Activated T-helper 1 cell treated with anti-CD3 and anti-CD28 coated beads, Interleukin-12 subunit alpha, Interleukin-12 subunit beta, Interleukin-2, Interleukin-4 antibody, amounts not matched to agents 30 ng/mL and 10 ng/mL and 1 ng/mL, durations not matched to agents 14 hours and 24 hours and 36 hours (primary cell): ENCODE measurements at regions not wholly inside any gene's neighbourhood (a gene's known extent, or its start where the extent isn't known, plus 50 kb on each side); places are given as distances from the start of the nearest gene placed in this dataset.
"Not testable (repeated sequence)": the region's sequence is repeated elsewhere in the genome, so short reads cannot be mapped to it uniquely, and the experiment has no call there.

Source experiments
- DNase-seq: peaks from one replicate; pipeline ENCODE4 v3.0.0; 2021; ENCODE audit warnings: low spot score
- H3K27ac Mint-ChIP-seq: one replicate; pipeline ENCODE4 v1.8.0; 2021; ENCODE audit warnings: mild to moderate bottlenecking, mixed read lengths
- H3K27me3 Mint-ChIP-seq: one replicate; pipeline ENCODE4 v1.8.0; 2022; ENCODE audit warnings: mild to moderate bottlenecking, moderate library complexity, mixed read lengths; ENCODE audit not compliant: insufficient read depth
- H3K36me3 Mint-ChIP-seq: one replicate; pipeline ENCODE4 v1.8.0; 2021; ENCODE audit warnings: low read depth, mixed read lengths
- H3K4me1 Mint-ChIP-seq: one replicate; pipeline ENCODE4 v1.8.0; 2021; ENCODE audit warnings: low read depth, mixed read lengths
- H3K4me3 Mint-ChIP-seq: one replicate; pipeline ENCODE4 v1.8.0; 2021; ENCODE audit warnings: mild to moderate bottlenecking, moderate library complexity, mixed read lengths
- H3K9me3 Mint-ChIP-seq: one replicate; pipeline ENCODE4 v1.8.0; 2021; ENCODE audit warnings: mixed read lengths
- intact Hi-C: fragments of 100-400 bp; cut with micrococcal nuclease; formaldehyde crosslinking; loops from one replicate; pipeline ENCODE4 v1.15.1; 2024

GRCh38 chr12:114168061-114168460, 201.9 kb upstream of the RBM19 start:
- no peak for DNase-seq
- no peak overlapping the region for H3K27ac Mint-ChIP-seq
- H3K4me3 Mint-ChIP-seq: no peak overlapping the region
- intact Hi-C loops: no loop called here
- no peaks in the 10 kb centered on the region for H3K36me3 Mint-ChIP-seq
- H3K9me3 Mint-ChIP-seq: no peaks in the 10 kb centered on the region
- H3K27me3 Mint-ChIP-seq: no peaks in the 10 kb centered on the region
- no peaks in the 10 kb centered on the region for H3K4me1 Mint-ChIP-seq

- intact Hi-C loops: no loop called here
Measured at GRCh38 chr12:114167431-114167830, 201.3 kb upstream of the RBM19 start.

DNA sequence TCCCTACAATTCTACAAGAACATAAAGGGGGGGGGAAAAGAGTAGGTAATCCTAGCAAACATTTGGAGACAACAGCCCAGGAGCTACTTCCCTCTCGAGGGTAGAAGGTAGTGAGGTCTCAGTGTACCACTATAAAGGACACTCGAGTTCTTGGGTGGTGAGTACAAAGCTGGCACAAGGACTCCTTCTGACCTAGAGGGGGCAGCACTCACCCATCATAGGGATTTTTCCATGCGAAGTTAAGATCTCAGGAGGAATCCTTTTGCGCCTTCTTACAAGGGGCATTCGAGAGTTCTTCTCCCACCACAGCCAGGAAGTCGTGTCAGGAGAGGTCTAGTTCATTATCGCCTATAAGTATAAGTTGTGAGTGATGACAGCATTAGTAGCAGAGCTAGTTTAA, 200.2 kb upstream of the RBM19 start:
- intact Hi-C loops: no loop called here
- no peaks in the 10 kb centered on the region for H3K36me3 Mint-ChIP-seq
- H3K9me3 Mint-ChIP-seq: no peaks in the 10 kb centered on the region
- H3K4me1 Mint-ChIP-seq: no peaks in the 10 kb centered on the region
- DNase-seq: no peak
- no peak overlapping the region for H3K4me3 Mint-ChIP-seq
- H3K27me3 Mint-ChIP-seq: no peaks in the 10 kb centered on the region
- no peak overlapping the region for H3K27ac Mint-ChIP-seq

More at GRCh38 chr12:114167431-114167830, 201.3 kb upstream of the RBM19 start:
- no peak overlapping the region for H3K4me3 Mint-ChIP-seq
- DNase-seq: no peak
- no peaks in the 10 kb centered on the region for H3K27me3 Mint-ChIP-seq
- H3K36me3 Mint-ChIP-seq: no peaks in the 10 kb centered on the region
- H3K4me1 Mint-ChIP-seq: no peaks in the 10 kb centered on the region
- H3K27ac Mint-ChIP-seq: no peak overlapping the region
- no peaks in the 10 kb centered on the region for H3K9me3 Mint-ChIP-seq

DNA sequence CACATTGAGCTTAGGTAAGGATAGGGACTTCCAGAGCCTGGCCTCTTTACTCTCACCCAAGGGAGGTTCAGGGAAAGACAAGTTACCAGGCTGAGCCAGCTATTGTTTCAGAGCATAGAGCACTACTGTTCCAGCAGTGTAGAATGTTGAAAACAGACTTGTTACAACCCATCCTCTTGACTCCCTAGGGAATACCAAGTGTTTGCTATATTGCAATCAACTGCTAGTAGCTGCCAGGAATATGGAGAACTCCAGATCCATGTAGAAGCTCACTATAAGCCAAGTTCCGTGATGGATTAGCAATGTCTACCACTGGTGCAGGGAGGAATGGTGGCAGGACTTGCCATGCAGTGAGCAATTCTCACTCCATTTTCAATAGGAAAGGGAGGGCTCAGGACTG, 199.8 kb upstream of the RBM19 start:
- DNase-seq: no peak
- no peak overlapping the region for H3K4me3 Mint-ChIP-seq
- intact Hi-C loops: no loop called here
- no peaks in the 10 kb centered on the region for H3K9me3 Mint-ChIP-seq
- no peak overlapping the region for H3K27ac Mint-ChIP-seq
- H3K4me1 Mint-ChIP-seq: no peaks in the 10 kb centered on the region
- H3K36me3 Mint-ChIP-seq: no peaks in the 10 kb centered on the region
- no peaks in the 10 kb centered on the region for H3K27me3 Mint-ChIP-seq

- intact Hi-C loops: no loop called here
Measured at GRCh38 chr12:114164351-114164750, 198.2 kb upstream of the RBM19 start.

DNA sequence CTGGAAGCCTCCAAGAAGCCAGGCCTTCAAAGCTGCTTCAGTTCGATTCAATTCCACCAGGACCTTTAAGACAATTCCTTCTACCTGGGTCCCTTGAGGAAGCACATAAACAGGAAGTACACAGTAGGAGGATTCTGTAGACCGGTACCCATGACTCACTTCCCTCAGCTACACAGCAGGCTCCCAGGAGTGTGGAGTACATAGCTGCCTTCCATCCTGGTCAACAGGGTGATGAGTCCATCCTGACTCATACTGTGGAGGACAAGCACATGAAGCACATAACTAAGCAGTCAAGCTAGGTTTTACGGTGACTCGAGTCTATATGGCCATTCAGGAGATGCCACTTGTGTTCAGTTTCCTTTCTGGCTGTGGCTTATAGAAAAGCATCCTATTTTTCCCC, 197.6 kb upstream of the RBM19 start:
- H3K9me3 Mint-ChIP-seq: no peaks in the 10 kb centered on the region
- no peak overlapping the region for H3K27ac Mint-ChIP-seq
- no peak overlapping the region for H3K4me3 Mint-ChIP-seq
- H3K27me3 Mint-ChIP-seq: no peaks in the 10 kb centered on the region
- DNase-seq: no peak
- H3K36me3 Mint-ChIP-seq: no peaks in the 10 kb centered on the region
- no peaks in the 10 kb centered on the region for H3K4me1 Mint-ChIP-seq
- intact Hi-C loops: no loop called here

More at GRCh38 chr12:114164351-114164750, 198.2 kb upstream of the RBM19 start:
- Mint-ChIP-seq H3K4me1 (no peaks in the 10 kb centered on the region), H3K9me3 (no peaks in the 10 kb centered on the region), H3K27me3 (no peaks in the 10 kb centered on the region), H3K27ac (no peak overlapping the region), H3K36me3 (no peaks in the 10 kb centered on the region), H3K4me3 (no peak overlapping the region)
- DNase-seq: no peak

DNA sequence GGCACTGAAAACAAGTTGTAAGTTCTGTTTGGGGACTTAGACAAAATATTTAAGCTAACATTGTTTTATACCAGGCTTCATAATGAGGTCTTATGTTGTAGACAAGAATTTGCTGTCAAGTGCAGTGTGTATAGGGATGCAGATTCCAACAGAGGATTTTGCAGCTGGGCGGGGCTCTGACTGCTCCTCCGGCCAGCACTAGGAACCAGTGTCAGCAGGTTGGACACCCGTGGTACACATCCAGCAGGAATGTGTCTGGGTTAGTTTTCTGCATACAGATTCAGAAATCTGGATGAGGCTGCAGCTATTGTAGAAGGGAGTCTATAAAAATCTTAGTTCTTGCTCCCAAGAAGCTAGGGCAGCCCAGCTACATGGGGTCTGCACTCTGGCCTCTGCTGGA, 194.3 kb upstream of the RBM19 start:
- no peaks in the 10 kb centered on the region for H3K4me1 Mint-ChIP-seq
- no peak for DNase-seq
- no peaks in the 10 kb centered on the region for H3K9me3 Mint-ChIP-seq
- intact Hi-C loops: no loop called here
- H3K27me3 Mint-ChIP-seq: no peaks in the 10 kb centered on the region
- H3K27ac Mint-ChIP-seq: no peak overlapping the region
- no peak overlapping the region for H3K4me3 Mint-ChIP-seq
- H3K36me3 Mint-ChIP-seq: no peaks in the 10 kb centered on the region

DNA sequence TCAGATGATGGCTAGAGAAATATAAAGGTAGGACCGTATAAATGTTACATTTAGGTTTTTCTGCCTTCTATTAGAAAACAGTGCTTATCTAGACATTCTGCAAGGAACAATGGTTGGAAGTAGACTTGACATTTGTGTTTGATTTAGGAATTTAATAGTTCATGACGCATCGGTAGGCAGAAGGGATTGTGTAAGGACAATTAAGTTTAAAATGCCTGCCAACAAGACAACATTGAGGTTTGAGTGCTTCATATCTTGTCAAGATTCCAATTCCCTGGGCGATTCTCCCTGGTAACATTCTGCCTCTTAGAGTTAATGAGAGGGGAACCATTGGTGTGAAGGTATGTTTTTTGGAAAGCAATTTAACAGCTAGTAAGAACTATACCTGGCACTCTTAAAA, 186.8 kb upstream of the RBM19 start:
- Mint-ChIP-seq H3K4me3 (no peak overlapping the region), H3K27me3 (no peaks in the 10 kb centered on the region), H3K36me3 (no peaks in the 10 kb centered on the region), H3K9me3 (no peaks in the 10 kb centered on the region), H3K4me1 (no peaks in the 10 kb centered on the region), H3K27ac (no peak overlapping the region)
- DNase-seq: no peak
- intact Hi-C loops: no loop called here

DNA sequence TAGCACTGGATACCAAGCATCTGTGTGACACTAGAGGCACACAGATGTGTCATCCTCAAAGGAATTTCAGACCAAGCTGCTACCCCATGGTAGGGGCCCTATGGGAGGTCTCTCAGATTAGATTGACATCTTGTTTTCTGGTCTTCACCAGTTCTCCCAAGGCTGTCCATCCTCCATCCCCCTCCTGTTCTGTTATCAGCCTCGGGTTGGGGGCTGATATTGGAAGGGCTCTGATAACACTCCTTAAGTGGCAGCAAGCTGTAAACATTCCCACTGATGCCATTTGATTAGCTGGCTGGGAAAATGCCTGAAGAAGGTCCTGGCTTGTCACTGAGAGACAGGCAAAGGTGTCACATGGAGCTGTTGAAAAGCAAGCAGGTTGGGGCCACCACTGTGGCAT, 185.9 kb upstream of the RBM19 start:
- Mint-ChIP-seq H3K27me3 (no peaks in the 10 kb centered on the region), H3K36me3 (no peaks in the 10 kb centered on the region), H3K4me1 (no peaks in the 10 kb centered on the region), H3K4me3 (no peak overlapping the region), H3K27ac (no peak overlapping the region), H3K9me3 (no peaks in the 10 kb centered on the region)
- no peak for DNase-seq
- intact Hi-C loops: no loop called here

DNA sequence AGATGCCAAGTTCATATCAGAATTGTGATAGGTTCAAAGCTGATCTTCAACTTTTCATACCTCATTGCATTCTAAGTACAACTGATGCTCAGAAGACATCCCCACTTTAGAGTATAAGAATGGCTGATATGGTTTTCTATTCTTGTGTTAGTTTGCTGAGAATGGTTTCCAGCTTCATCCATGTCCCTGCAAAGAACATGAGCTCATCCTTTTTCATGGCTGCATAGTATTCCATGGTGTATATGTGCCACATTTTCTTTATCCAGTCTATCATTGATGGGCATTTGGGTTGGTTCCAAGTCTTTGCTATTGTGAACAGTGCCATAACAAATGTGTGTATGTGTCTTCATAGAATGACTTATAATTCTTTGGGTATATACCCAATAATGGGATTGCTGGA, 184.5 kb upstream of the RBM19 start:
- H3K36me3 Mint-ChIP-seq, H3K27ac Mint-ChIP-seq, DNase-seq, intact Hi-C loops, H3K9me3 Mint-ChIP-seq, H3K27me3 Mint-ChIP-seq, H3K4me3 Mint-ChIP-seq, H3K4me1 Mint-ChIP-seq: not testable (repeated sequence)

DNA sequence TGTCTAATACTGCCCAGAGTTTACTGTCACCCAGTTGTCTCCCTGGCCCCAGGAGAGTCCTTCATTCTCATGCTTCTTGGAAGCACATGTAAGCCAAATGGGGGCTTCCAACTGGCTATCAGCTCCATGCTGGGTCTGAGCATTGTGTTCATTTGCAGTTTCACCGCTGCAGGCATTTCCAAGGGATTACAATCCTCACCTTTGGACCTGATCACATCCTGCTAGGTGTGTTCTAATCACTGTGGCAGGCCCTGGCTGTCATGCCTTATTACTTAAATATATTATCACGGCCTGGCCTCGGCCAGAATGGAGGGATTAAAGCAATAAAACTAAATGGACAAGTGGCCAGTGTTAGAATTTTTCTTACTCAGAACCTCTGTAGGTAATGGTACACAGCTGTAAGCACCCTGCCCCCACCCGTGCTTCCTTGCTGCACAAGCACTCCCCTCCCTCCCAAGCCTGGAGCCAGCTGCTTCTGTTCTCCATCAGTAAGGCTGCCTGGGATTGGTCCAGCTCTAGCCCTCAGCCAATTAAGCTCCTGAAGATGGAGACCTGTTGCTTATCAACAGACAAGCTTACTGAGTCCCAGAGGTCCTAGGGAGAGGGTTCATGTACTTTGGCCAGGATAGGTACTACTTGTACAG, 175.9 kb upstream of the RBM19 start:
- H3K36me3 Mint-ChIP-seq: no peaks in the 10 kb centered on the region
- no peak for DNase-seq
- no peaks in the 10 kb centered on the region for H3K27me3 Mint-ChIP-seq
- H3K9me3 Mint-ChIP-seq: no peaks in the 10 kb centered on the region
- intact Hi-C loops: no loop called here
- no peak overlapping the region for H3K4me3 Mint-ChIP-seq
- no peaks in the 10 kb centered on the region for H3K4me1 Mint-ChIP-seq
- no peak overlapping the region for H3K27ac Mint-ChIP-seq

- no peak for DNase-seq
Measured at GRCh38 chr12:114140576-114140975, 174.5 kb upstream of the RBM19 start.

DNA sequence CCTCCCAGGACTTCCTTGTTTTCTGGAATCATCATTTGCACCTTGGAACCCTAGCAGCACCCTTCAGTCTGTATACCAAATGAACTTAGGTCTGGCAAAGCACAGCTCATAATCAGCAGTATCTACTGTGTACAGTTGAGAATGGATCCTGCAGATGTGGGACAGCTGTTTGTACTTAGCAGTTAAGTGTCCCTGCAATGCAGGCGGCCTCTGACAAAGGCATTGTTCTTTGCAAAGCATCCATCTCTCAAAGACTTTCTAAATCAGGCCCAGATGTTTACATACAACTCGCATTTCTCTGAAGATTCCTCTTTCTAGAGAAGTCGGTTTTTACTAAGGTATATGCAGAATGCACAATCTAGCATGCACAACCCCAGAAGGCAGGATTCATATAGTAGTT, 170.5 kb upstream of the RBM19 start:
- no peaks in the 10 kb centered on the region for H3K4me1 Mint-ChIP-seq
- no peak overlapping the region for H3K27ac Mint-ChIP-seq
- no peaks in the 10 kb centered on the region for H3K27me3 Mint-ChIP-seq
- no peak overlapping the region for H3K4me3 Mint-ChIP-seq
- DNase-seq: no peak
- intact Hi-C loops: no loop called here
- no peaks in the 10 kb centered on the region for H3K9me3 Mint-ChIP-seq
- no peaks in the 10 kb centered on the region for H3K36me3 Mint-ChIP-seq

More at GRCh38 chr12:114140576-114140975, 174.5 kb upstream of the RBM19 start:
- Mint-ChIP-seq H3K27ac (no peak overlapping the region), H3K4me3 (no peak overlapping the region), H3K9me3 (no peaks in the 10 kb centered on the region), H3K4me1 (no peaks in the 10 kb centered on the region), H3K27me3 (no peaks in the 10 kb centered on the region), H3K36me3 (no peaks in the 10 kb centered on the region)
- intact Hi-C loops: no loop called here

- H3K27me3 Mint-ChIP-seq: no peaks in the 10 kb centered on the region
- DNase-seq: no peak
- intact Hi-C loops: no loop called here
- H3K4me3 Mint-ChIP-seq: no peak overlapping the region
- no peaks in the 10 kb centered on the region for H3K36me3 Mint-ChIP-seq
- no peak overlapping the region for H3K27ac Mint-ChIP-seq
- H3K9me3 Mint-ChIP-seq: no peaks in the 10 kb centered on the region
- no peaks in the 10 kb centered on the region for H3K4me1 Mint-ChIP-seq
Measured at GRCh38 chr12:114134922-114135321, 168.8 kb upstream of the RBM19 start.
